HG03432 (cell line): ENCODE measurements at regions not wholly inside any gene's neighbourhood (a gene's known extent, or its start where the extent isn't known, plus 50 kb on each side); places are given as distances from the start of the nearest gene placed in this dataset.
"Not testable (repeated sequence)": the region's sequence is repeated elsewhere in the genome, so short reads cannot be mapped to it uniquely, and the experiment has no call there.

ENCODE experiments used
- ATAC-seq: cut with Tn5 transposase; IDR thresholded peaks from one replicate; pipeline ENCODE4 v1.9.1; 2021; ENCODE audit warnings: mild to moderate bottlenecking, moderate library complexity; ENCODE audit not compliant: unreplicated experiment

- no peak for ATAC-seq
These were observed 50.9 kb downstream of the ANXA2R start for GRCh38 chr5:42989190-42989589.

GRCh38 chr5:42988568-42988967, 51.6 kb downstream of the ANXA2R start:
- ATAC-seq = no peak

GRCh38 chr5:42985129-42986037, 54.7 kb downstream of the ANXA2R start:
- ATAC-seq = no peak

GRCh38 chr5:42984307-42984706, 55.8 kb downstream of the ANXA2R start:
- ATAC-seq = no peak

GRCh38 chr5:42982107-42982622, 58.0 kb downstream of the ANXA2R start:
- no peak for ATAC-seq

GRCh38 chr5:42981417-42982106, 58.6 kb downstream of the ANXA2R start:
- ATAC-seq = not testable (repeated sequence)

- ATAC-seq = not testable (repeated sequence)
These were observed 59.1 kb downstream of the ANXA2R start for GRCh38 chr5:42981015-42981414.

- ATAC-seq = not testable (repeated sequence)
These were observed 59.7 kb downstream of the ANXA2R start for GRCh38 chr5:42980391-42980790.

GRCh38 chr5:42979242-42979641, 60.9 kb downstream of the ANXA2R start:
- not testable (repeated sequence) for ATAC-seq

GRCh38 chr5:42974536-42974935, 65.6 kb downstream of the ANXA2R start:
- no peak for ATAC-seq

GRCh38 chr5:42970636-42971559, 69.2 kb downstream of the ANXA2R start:
- ATAC-seq = no peak

- ATAC-seq = no peak
These were observed 74.2 kb downstream of the ANXA2R start for GRCh38 chr5:42965934-42966333.

GRCh38 chr5:42963412-42963811, 76.7 kb downstream of the ANXA2R start:
- ATAC-seq = no peak

- ATAC-seq = no peak
These were observed 78.0 kb downstream of the ANXA2R start for GRCh38 chr5:42962124-42962523.

- no peak for ATAC-seq
These were observed 79.6 kb downstream of the ANXA2R start for GRCh38 chr5:42960506-42960905.

GRCh38 chr5:42956551-42956950, 83.6 kb downstream of the ANXA2R start:
- no peak for ATAC-seq

GRCh38 chr5:42953041-42953440, 87.1 kb downstream of the ANXA2R start:
- ATAC-seq = no peak

GRCh38 chr5:42952578-42952974, 87.5 kb downstream of the ANXA2R start:
- ATAC-seq = no peak

GRCh38 chr5:42951293-42951840, 88.8 kb downstream of the ANXA2R start:
- peak; percentile 50 for ATAC-seq
